Neural cell (in vitro differentiated cells): ENCODE measurements at regions not wholly inside any gene's neighbourhood (a gene's known extent, or its start where the extent isn't known, plus 50 kb on each side); places are given as distances from the start of the nearest gene placed in this dataset.

ENCODE experiments used
- H2AFZ ChIP-seq: fragments of 200-600, 300-800 bp; sonication (generic), shearing (Covaris generic); 2 replicates; pipeline ENCODE4 v1.6.0; 2014; ENCODE audit warnings: low read depth, mild to moderate bottlenecking, antibody characterized with exemption, low read length, moderate library complexity
- H3F3A ChIP-seq: fragments of 200-600 bp; shearing (Covaris generic); 2 replicates; pipeline ENCODE4 v1.6.1; 2016; ENCODE audit warnings: mild to moderate bottlenecking, moderate library complexity, mixed read lengths, antibody characterized with exemption, low read length; ENCODE audit not compliant: insufficient read depth, poor library complexity, severe bottlenecking
- H3K27ac ChIP-seq: fragments of 200-600, 300-800 bp; sonication (generic), shearing (Covaris generic); 2 replicates; pipeline ENCODE4 v1.5.1; 2014; ENCODE audit warnings: mild to moderate bottlenecking, low read length, moderate library complexity
- H3K27me3 ChIP-seq: fragments of 300-800, 200-600 bp; sonication (generic), shearing (Covaris generic); 2 replicates; pipeline ENCODE4 v1.6.0; 2014; ENCODE audit warnings: mild to moderate bottlenecking, low read depth, low read length, moderate library complexity; ENCODE audit not compliant: insufficient read depth
- H3K36me3 ChIP-seq: fragments of 300-800, 200-600 bp; sonication (generic), shearing (Covaris generic); 2 replicates; pipeline ENCODE4 v1.5.1; 2014; ENCODE audit warnings: mild to moderate bottlenecking, antibody characterized with exemption, low read length, moderate library complexity; ENCODE audit not compliant: insufficient read depth
- H3K4me2 ChIP-seq: fragments of 300-800, 200-600 bp; sonication (generic), shearing (Covaris generic); 2 replicates; pipeline ENCODE4 v1.6.0; 2014; ENCODE audit warnings: mild to moderate bottlenecking, low read length
- H3K4me3 ChIP-seq: fragments of 300-800, 200-600 bp; sonication (generic), shearing (Covaris generic); 2 replicates; pipeline ENCODE4 v1.5.1; 2014; ENCODE audit warnings: mild to moderate bottlenecking, low read length, moderate library complexity
- H3K79me2 ChIP-seq: fragments of 200-600 bp; shearing (Covaris generic); replicated peaks from 2 replicates; pipeline ENCODE4 v1.6.0; 2014; ENCODE audit warnings: mild to moderate bottlenecking, low read length, moderate library complexity; ENCODE audit not compliant: insufficient read depth
- H3K9ac ChIP-seq: fragments of 300-800, 200-600 bp; sonication (generic), shearing (Covaris generic); 2 replicates; pipeline ENCODE4 v1.6.1; 2016; ENCODE audit warnings: mild to moderate bottlenecking, low read length, mixed read lengths
- H3K9me2 ChIP-seq: fragments of 200-600 bp; shearing (Covaris generic); 2 replicates; pipeline ENCODE4 v1.6.1; 2016; ENCODE audit warnings: mild to moderate bottlenecking, low read length, mixed read lengths; ENCODE audit not compliant: insufficient read depth
- H3K9me3 ChIP-seq: fragments of 200-600, 300-800 bp; sonication (generic), shearing (Covaris generic); 2 replicates; pipeline ENCODE4 v1.6.1; 2016; ENCODE audit warnings: mild to moderate bottlenecking, mixed run types, low read length, moderate library complexity, mixed read lengths
- H4K20me1 ChIP-seq: fragments of 200-600 bp; shearing (Covaris generic); 2 replicates; pipeline ENCODE4 v1.6.1; 2016; ENCODE audit warnings: mild to moderate bottlenecking, mixed run types; ENCODE audit not compliant: insufficient read depth
- EP300 ChIP-seq: fragments of 450-650 bp; conservative IDR thresholded peaks from 2 replicates; pipeline ENCODE4 v1.6.1; 2014; ENCODE audit warnings: antibody characterized with exemption, mild to moderate bottlenecking, moderate library complexity; ENCODE audit not compliant: poor library complexity, severe bottlenecking
- EZH2 ChIP-seq: fragments of 200-600, 300-800 bp; shearing (Covaris generic), sonication (generic); IDR thresholded peaks from 2 replicates; pipeline ENCODE4 v1.6.1; 2014; ENCODE audit warnings: antibody characterized with exemption, low read length, borderline replicate concordance, mild to moderate bottlenecking; ENCODE audit not compliant: insufficient read depth, poor library complexity, severe bottlenecking
- MXI1 ChIP-seq: fragments of 450-650 bp; conservative IDR thresholded peaks from 2 replicates; pipeline ENCODE4 v1.6.1; 2014; ENCODE audit warnings: antibody characterized with exemption, mild to moderate bottlenecking; ENCODE audit not compliant: poor library complexity, severe bottlenecking
- POLR2AphosphoS5 ChIP-seq: IDR thresholded peaks from 2 replicates; pipeline ENCODE4 v1.6.1; 2012
- RAD21 ChIP-seq: fragments of 450-650 bp; conservative IDR thresholded peaks from 2 replicates; pipeline ENCODE4 v1.6.1; 2014; ENCODE audit warnings: antibody characterized with exemption, mild to moderate bottlenecking, moderate library complexity
- SMC3 ChIP-seq: fragments of 450-650 bp; conservative IDR thresholded peaks from 2 replicates; pipeline ENCODE4 v1.6.1; 2014; ENCODE audit warnings: antibody characterized with exemption, mild to moderate bottlenecking, moderate library complexity; ENCODE audit not compliant: poor library complexity
- TAF1 ChIP-seq: IDR thresholded peaks from 2 replicates; pipeline ENCODE4 v1.6.1; 2012; ENCODE audit warnings: low read depth
- TF ChIP-seq, protein P1 (sequence below): fragments of 450-650 bp; IDR thresholded peaks from 2 replicates; pipeline ENCODE4 v1.5.1; 2014; ENCODE audit warnings: antibody characterized with exemption, mild to moderate bottlenecking, moderate library complexity; ENCODE audit not compliant: poor library complexity, severe bottlenecking
- TF ChIP-seq, protein P2 (sequence below): IDR thresholded peaks from 2 replicates; pipeline ENCODE4 v1.6.1; 2012; ENCODE audit warnings: borderline replicate concordance

DNA sequence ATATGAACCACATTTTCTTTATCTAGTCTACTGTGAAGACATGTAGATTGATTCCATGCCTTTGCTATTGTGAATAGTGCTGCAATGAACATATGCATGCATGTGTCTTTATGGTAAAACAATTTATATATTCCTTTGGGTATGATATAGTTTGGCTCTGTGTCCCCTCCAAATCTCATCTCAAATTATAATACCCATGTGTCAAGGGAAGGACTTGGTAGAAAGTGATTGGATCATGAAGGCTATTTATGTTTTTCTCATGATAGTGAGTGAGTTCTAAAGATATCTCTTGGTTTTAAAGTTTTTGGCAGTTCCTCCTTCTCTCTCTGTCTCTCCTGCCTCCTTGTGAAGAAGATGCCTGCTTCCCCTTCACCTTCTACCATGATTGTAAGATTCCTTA lies 248.7 kb downstream of the GPR37 start:
- Histone ChIP-seq H3F3A (no peaks in the 10 kb centered on the region), H3K36me3 (no peaks in the 10 kb centered on the region)

DNA sequence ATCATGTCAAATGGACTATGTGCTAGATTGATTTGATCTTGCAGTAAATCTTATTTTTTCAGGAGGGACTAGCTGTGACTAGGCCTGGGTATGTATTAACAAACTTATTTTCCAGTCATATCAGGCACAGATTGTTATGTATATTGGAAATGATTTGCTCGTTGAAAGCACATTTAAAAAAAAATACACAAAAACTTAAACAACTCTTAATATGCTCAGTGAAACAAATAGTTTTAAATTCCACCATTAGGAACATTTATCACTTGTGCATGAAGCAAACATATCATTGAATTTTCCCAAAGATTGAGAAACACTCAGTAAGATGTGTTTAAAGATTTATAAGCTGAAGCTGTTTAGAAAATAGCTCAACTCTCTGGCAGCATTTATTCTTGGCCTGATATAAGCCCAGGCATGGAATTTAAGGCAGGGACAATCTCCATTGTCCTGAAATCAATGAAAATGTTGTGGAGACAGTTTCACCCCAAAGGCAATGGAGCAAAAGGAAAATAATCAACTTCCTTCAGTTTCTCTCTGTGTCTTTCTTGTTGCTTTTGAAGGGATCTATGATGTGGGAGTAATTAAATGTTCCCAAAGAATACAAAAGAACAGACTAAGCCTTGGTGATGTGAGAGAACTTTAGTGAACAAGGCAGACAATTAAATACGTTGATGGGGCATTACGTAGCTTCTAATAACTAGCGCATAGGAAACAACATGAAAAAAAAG lies 250.3 kb downstream of the GPR37 start:
- TF ChIP-seq RAD21 (no peak), TAF1 (no peak), MXI1 (no peak), EZH2 (no peak), SMC3 (no peak), EP300 (no peak), POLR2AphosphoS5 (no peak)
- TF ChIP-seq, protein P1, sequence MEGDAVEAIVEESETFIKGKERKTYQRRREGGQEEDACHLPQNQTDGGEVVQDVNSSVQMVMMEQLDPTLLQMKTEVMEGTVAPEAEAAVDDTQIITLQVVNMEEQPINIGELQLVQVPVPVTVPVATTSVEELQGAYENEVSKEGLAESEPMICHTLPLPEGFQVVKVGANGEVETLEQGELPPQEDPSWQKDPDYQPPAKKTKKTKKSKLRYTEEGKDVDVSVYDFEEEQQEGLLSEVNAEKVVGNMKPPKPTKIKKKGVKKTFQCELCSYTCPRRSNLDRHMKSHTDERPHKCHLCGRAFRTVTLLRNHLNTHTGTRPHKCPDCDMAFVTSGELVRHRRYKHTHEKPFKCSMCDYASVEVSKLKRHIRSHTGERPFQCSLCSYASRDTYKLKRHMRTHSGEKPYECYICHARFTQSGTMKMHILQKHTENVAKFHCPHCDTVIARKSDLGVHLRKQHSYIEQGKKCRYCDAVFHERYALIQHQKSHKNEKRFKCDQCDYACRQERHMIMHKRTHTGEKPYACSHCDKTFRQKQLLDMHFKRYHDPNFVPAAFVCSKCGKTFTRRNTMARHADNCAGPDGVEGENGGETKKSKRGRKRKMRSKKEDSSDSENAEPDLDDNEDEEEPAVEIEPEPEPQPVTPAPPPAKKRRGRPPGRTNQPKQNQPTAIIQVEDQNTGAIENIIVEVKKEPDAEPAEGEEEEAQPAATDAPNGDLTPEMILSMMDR = no peak
- TF ChIP-seq, protein P2, sequence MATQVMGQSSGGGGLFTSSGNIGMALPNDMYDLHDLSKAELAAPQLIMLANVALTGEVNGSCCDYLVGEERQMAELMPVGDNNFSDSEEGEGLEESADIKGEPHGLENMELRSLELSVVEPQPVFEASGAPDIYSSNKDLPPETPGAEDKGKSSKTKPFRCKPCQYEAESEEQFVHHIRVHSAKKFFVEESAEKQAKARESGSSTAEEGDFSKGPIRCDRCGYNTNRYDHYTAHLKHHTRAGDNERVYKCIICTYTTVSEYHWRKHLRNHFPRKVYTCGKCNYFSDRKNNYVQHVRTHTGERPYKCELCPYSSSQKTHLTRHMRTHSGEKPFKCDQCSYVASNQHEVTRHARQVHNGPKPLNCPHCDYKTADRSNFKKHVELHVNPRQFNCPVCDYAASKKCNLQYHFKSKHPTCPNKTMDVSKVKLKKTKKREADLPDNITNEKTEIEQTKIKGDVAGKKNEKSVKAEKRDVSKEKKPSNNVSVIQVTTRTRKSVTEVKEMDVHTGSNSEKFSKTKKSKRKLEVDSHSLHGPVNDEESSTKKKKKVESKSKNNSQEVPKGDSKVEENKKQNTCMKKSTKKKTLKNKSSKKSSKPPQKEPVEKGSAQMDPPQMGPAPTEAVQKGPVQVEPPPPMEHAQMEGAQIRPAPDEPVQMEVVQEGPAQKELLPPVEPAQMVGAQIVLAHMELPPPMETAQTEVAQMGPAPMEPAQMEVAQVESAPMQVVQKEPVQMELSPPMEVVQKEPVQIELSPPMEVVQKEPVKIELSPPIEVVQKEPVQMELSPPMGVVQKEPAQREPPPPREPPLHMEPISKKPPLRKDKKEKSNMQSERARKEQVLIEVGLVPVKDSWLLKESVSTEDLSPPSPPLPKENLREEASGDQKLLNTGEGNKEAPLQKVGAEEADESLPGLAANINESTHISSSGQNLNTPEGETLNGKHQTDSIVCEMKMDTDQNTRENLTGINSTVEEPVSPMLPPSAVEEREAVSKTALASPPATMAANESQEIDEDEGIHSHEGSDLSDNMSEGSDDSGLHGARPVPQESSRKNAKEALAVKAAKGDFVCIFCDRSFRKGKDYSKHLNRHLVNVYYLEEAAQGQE = no peak
- H3K9ac ChIP-seq = no peak overlapping the region
- no peaks in the 10 kb centered on the region for H3K9me2 ChIP-seq
- H3K79me2 ChIP-seq = no peaks in the 10 kb centered on the region
- H3F3A ChIP-seq = no peaks in the 10 kb centered on the region
- no peak overlapping the region for H2AFZ ChIP-seq
- no peaks in the 10 kb centered on the region for H4K20me1 ChIP-seq
- H3K4me2 ChIP-seq = no peak overlapping the region
- H3K9me3 ChIP-seq = no peaks in the 10 kb centered on the region
- H3K27me3 ChIP-seq = no peaks in the 10 kb centered on the region
- H3K4me3 ChIP-seq = no peak overlapping the region
- H3K27ac ChIP-seq = no peak overlapping the region
- H3K36me3 ChIP-seq = no peaks in the 10 kb centered on the region

More for the DNA sequence above, 248.7 kb downstream of the GPR37 start:
- TF ChIP-seq EZH2 (no peak), EP300 (no peak), RAD21 (no peak)
- TF ChIP-seq, protein P2 = no peak
- Histone ChIP-seq H3K9me2 (no peaks in the 10 kb centered on the region), H3K4me2 (no peak overlapping the region), H3K27ac (no peak overlapping the region), H3K9me3 (no peaks in the 10 kb centered on the region), H3K27me3 (no peaks in the 10 kb centered on the region), H3K9ac (no peak overlapping the region), H2AFZ (no peak overlapping the region), H4K20me1 (no peaks in the 10 kb centered on the region), H3K4me3 (no peak overlapping the region), H3K79me2 (no peaks in the 10 kb centered on the region)
